ENCODE measurements at regions not wholly inside any gene's neighbourhood (a gene's known extent, or its start where the extent isn't known, plus 50 kb on each side); places are given as distances from the start of the nearest gene placed in this dataset.

DNA sequence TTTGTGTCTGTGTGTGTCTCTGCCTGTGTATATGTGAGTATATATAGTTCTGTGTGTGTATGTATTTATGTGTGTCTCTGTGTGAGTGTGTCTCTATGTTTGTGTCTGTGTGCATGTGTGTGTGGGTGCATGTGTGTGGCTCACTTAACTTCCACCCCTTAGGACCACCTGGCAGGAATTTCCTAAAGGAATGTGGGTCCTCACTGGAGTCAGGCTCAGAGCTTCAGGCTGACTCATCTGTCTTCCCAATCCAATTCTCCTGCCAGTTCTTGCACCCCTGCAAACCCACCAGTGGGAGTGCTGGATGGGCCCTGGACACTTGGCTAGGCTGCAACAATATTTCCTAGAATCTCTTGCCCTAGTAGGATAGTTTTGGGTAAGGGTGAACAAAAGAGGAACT lies 70.2 kb upstream of the GRB10 start (continued):
- TF ChIP-seq AR (CRISPR knock-in tag; IDR thresholded peaks at IDR 0.05): no peak
- TF ChIP-seq, protein P1, sequence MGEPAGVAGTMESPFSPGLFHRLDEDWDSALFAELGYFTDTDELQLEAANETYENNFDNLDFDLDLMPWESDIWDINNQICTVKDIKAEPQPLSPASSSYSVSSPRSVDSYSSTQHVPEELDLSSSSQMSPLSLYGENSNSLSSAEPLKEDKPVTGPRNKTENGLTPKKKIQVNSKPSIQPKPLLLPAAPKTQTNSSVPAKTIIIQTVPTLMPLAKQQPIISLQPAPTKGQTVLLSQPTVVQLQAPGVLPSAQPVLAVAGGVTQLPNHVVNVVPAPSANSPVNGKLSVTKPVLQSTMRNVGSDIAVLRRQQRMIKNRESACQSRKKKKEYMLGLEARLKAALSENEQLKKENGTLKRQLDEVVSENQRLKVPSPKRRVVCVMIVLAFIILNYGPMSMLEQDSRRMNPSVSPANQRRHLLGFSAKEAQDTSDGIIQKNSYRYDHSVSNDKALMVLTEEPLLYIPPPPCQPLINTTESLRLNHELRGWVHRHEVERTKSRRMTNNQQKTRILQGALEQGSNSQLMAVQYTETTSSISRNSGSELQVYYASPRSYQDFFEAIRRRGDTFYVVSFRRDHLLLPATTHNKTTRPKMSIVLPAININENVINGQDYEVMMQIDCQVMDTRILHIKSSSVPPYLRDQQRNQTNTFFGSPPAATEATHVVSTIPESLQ (CRISPR knock-in tag; IDR thresholded peaks at IDR 0.05): no peak

DNA sequence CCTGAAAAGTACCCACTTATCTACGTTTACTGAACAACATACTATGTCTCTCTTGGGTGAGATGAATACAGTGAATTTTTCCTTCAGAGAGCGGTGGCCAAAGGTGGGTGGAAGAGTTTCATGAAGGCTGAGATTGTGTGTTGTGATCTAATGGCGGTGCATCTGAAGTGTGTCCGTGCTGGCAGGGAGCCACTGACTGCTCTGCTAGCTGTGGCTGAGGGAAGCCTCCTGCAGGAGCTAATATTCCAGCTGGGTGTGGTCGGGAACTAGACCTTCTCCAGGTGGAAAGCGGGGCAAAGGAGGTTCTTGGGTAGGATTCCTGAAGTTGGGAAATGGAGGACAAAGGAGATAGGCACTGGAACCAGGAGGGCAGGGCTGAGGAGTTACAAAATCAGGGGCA lies 69.2 kb upstream of the GRB10 start:
- H3K9me3 Mint-ChIP-seq: peaks cover 10% of the 10 kb centered on the region
- no peak overlapping the region for H3K27ac Mint-ChIP-seq
- TF ChIP-seq ZNF396 (CRISPR knock-in tag; IDR thresholded peaks at IDR 0.05; ENCODE audit: borderline replicate concordance): no peak
- ATAC-seq (no peak), DNase-seq (ENCODE audit: low spot score) (no peak)
- ChIA-PET CTCF (no interaction called here), POLR2A (no interaction called here)
- no peak overlapping the region for H3K4me3 Mint-ChIP-seq
- no peaks in the 10 kb centered on the region for H3K4me1 Mint-ChIP-seq
- H3K36me3 Mint-ChIP-seq: no peaks in the 10 kb centered on the region
- H3K27me3 Mint-ChIP-seq (ENCODE audit: low read depth): peaks cover 8% of the 10 kb centered on the region

GRCh38 chr7:50851451-50851850 lies 68.8 kb upstream of the GRB10 start:
- ChIA-PET CTCF (no interaction called here), POLR2A (no interaction called here)
- ATAC-seq (no peak), DNase-seq (ENCODE audit: low spot score) (no peak)
- TF ChIP-seq ZBTB21 (CRISPR knock-in tag; IDR thresholded peaks at IDR 0.05; ENCODE audit: borderline replicate concordance) (no peak), USF1 (CRISPR knock-in tag; IDR thresholded peaks at IDR 0.05) (no peak), ZMAT4 (CRISPR knock-in tag; IDR thresholded peaks at IDR 0.05) (no peak), RELA (CRISPR knock-in tag; IDR thresholded peaks at IDR 0.05; ENCODE audit: borderline replicate concordance) (no peak), MYBL2 (CRISPR knock-in tag; IDR thresholded peaks at IDR 0.05) (no peak), SOX15 (CRISPR knock-in tag; IDR thresholded peaks at IDR 0.05) (no peak), KAT7 (CRISPR knock-in tag; IDR thresholded peaks at IDR 0.05; ENCODE audit: borderline replicate concordance) (no peak), ERG (CRISPR knock-in tag; IDR thresholded peaks at IDR 0.05) (no peak), NR3C1 (CRISPR knock-in tag; conservative IDR thresholded peaks at IDR 0.05; ENCODE audit: low read depth) (no peak), NR1H2 (CRISPR knock-in tag; IDR thresholded peaks at IDR 0.05) (no peak), ESRRA (CRISPR knock-in tag; IDR thresholded peaks at IDR 0.05; ENCODE audit: borderline replicate concordance) (no peak), CBFB (CRISPR knock-in tag; IDR thresholded peaks at IDR 0.05; ENCODE audit: low read depth) (no peak), ATF1 (CRISPR knock-in tag; IDR thresholded peaks at IDR 0.05) (no peak)
- TF ChIP-seq, protein P2, sequence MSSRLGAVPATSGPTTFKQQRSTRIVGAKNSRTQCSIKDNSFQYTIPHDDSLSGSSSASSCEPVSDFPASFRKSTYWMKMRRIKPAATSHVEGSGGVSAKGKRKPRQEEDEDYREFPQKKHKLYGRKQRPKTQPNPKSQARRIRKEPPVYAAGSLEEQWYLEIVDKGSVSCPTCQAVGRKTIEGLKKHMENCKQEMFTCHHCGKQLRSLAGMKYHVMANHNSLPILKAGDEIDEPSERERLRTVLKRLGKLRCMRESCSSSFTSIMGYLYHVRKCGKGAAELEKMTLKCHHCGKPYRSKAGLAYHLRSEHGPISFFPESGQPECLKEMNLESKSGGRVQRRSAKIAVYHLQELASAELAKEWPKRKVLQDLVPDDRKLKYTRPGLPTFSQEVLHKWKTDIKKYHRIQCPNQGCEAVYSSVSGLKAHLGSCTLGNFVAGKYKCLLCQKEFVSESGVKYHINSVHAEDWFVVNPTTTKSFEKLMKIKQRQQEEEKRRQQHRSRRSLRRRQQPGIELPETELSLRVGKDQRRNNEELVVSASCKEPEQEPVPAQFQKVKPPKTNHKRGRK (CRISPR knock-in tag; IDR thresholded peaks at IDR 0.05; ENCODE audit: borderline replicate concordance): no peak
- TF ChIP-seq, protein P3, sequence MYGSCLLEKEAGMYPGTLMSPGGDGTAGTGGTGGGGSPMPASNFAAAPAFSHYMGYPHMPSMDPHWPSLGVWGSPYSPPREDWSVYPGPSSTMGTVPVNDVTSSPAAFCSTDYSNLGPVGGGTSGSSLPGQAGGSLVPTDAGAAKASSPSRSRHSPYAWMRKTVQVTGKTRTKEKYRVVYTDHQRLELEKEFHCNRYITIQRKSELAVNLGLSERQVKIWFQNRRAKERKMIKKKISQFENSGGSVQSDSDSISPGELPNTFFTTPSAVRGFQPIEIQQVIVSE (CRISPR knock-in tag; IDR thresholded peaks at IDR 0.05; ENCODE audit: borderline replicate concordance): no peak
- TF ChIP-seq, protein P4, sequence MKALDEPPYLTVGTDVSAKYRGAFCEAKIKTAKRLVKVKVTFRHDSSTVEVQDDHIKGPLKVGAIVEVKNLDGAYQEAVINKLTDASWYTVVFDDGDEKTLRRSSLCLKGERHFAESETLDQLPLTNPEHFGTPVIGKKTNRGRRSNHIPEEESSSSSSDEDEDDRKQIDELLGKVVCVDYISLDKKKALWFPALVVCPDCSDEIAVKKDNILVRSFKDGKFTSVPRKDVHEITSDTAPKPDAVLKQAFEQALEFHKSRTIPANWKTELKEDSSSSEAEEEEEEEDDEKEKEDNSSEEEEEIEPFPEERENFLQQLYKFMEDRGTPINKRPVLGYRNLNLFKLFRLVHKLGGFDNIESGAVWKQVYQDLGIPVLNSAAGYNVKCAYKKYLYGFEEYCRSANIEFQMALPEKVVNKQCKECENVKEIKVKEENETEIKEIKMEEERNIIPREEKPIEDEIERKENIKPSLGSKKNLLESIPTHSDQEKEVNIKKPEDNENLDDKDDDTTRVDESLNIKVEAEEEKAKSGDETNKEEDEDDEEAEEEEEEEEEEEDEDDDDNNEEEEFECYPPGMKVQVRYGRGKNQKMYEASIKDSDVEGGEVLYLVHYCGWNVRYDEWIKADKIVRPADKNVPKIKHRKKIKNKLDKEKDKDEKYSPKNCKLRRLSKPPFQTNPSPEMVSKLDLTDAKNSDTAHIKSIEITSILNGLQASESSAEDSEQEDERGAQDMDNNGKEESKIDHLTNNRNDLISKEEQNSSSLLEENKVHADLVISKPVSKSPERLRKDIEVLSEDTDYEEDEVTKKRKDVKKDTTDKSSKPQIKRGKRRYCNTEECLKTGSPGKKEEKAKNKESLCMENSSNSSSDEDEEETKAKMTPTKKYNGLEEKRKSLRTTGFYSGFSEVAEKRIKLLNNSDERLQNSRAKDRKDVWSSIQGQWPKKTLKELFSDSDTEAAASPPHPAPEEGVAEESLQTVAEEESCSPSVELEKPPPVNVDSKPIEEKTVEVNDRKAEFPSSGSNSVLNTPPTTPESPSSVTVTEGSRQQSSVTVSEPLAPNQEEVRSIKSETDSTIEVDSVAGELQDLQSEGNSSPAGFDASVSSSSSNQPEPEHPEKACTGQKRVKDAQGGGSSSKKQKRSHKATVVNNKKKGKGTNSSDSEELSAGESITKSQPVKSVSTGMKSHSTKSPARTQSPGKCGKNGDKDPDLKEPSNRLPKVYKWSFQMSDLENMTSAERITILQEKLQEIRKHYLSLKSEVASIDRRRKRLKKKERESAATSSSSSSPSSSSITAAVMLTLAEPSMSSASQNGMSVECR (CRISPR knock-in tag; IDR thresholded peaks at IDR 0.05; ENCODE audit: borderline replicate concordance): no peak
- Mint-ChIP-seq H3K36me3 (no peaks in the 10 kb centered on the region), H3K27me3 (ENCODE audit: low read depth) (peaks cover 8% of the 10 kb centered on the region), H3K9me3 (peaks cover 11% of the 10 kb centered on the region), H3K27ac (no peak overlapping the region), H3K4me1 (no peaks in the 10 kb centered on the region), H3K4me3 (no peak overlapping the region)

Data from WTC11 (cell line).